ELF-1 (cell line): ENCODE measurements at regions not wholly inside any gene's neighbourhood (a gene's known extent, or its start where the extent isn't known, plus 50 kb on each side); places are given as distances from the start of the nearest gene placed in this dataset.

Experiments used
- DNase-seq: peaks from one replicate; pipeline ENCODE4 v3.0.0-alpha.2; 2016; ENCODE audit warnings: low read depth, low spot score

DNA sequence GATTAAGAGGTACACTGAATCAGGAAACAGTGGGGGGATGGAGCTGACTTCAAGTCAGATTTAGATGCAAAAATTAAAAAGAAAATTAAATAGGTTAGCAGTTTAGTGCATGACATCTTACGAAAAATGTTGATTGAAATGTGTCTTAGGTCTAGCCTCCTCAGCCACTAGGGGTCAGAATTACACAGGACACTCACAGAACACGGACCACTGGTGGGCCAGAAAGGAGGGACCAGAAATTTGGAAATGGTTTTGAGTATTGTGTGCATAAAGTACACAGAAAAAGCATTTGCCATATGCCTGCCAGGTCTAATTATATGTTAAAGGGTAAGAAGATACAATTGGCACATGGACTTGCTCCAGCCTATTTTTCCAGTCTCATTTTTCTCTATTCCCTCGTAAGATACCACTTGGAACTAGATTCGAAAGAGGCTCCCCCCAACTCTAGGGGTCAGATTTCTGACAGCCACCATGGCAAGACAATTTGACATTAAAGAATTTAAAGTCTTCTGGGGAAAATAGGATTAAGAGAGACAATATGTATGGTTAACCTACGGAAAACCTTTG lies 550.2 kb upstream of the SETBP1 start:
- DNase-seq = peak; percentile 22

DNA sequence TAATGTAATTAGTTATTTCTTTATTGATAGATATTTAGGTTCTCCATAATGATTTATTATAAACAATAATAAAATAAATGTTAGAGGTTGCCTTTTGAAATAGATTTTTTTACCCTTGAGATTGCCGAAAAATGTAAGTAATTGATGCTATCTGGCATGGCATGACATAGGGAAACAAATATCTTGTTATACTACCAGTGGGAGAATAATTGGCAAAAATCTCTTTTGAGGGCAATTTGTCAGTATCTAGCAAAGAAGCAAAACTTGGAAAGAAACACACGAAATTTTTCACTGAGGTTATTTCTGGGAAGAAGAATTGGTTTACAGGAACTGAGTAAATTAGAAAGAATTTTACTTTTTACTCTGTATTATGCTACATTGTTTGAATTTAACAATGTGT lies 547.2 kb upstream of the SETBP1 start:
- DNase-seq = no peak

GRCh38 chr18:44134447-44134846 lies 546.2 kb upstream of the SETBP1 start:
- DNase-seq = no peak

GRCh38 chr18:44135741-44136140 lies 544.9 kb upstream of the SETBP1 start:
- DNase-seq = no peak

GRCh38 chr18:44136326-44136725 lies 544.4 kb upstream of the SETBP1 start:
- DNase-seq = no peak

- DNase-seq = no peak
These were observed 537.6 kb upstream of the SETBP1 start for GRCh38 chr18:44143072-44143471.

GRCh38 chr18:44149706-44150105 lies 531.0 kb upstream of the SETBP1 start:
- no peak for DNase-seq

DNA sequence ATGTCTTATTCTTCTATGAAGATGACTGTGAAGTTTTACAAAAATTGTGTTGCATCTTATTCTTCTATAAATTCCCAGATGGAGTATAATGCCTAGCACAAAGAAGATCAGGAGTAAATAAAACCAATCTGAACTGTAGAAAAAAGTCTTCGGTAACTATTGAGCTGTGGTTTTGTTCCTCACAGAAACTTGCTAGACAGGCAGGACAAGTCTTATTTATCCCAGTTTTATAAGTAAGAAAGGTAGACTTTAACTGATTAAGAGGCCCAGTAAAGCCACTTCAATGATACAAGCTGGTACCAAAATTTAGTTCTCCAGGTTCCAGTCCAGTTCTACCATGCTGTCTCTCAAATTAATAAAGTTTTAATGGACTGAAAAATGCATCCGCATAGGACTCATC lies 526.7 kb upstream of the SETBP1 start:
- no peak for DNase-seq

DNA sequence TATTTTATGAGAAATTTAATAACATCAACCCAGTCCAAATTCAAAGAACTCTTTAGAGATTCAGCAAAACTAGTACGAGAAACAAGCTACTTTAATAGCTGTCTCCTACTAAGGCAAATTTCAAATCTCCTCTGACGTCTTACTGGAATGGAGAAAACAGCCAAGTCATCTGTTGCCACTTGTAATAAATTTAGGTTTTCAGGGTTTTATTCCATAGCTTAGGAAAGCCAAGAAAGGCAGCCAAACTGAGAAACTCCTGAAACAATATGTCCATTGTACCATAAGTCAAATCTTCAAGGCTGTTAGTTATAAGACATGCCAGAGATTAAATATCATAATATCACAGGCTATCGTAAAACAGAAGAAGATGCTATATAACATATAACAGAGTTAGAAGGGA lies 524.6 kb upstream of the SETBP1 start:
- DNase-seq = no peak

GRCh38 chr18:44156776-44157335 lies 523.8 kb upstream of the SETBP1 start:
- DNase-seq = no peak

DNA sequence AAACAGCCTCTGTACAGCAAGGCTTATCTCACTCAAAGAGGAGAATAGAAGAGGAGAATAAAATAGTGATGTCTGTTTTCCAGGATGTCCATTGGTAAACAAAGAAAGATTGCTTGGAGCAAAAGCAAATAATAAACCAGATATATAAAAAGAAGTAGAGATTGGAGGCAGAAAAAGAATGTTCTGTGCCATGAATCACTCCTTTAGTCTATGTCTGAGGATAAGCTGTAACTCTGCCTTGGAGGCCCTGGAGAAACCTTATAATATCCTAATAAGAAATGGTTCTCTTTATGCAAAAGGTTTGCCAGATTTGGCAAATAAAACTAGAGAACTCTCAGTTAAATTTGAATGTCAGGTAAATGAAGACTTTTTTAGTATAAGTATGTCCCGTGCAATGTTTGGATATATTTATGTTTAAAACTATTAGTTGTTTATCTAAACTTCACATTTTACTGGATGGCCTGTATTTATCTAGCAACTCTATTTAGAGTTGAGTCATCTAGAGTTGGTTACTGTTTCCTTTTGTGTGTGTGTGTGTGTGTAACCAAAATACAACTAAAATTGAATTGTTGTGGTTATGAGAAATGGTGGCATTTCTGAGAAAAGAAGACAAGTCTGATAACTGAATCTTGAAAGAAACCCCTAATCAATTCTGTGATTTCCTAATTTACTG lies 510.3 kb upstream of the SETBP1 start:
- no peak for DNase-seq

- no peak for DNase-seq
These were observed 509.4 kb upstream of the SETBP1 start for GRCh38 chr18:44171301-44171700.

- no peak for DNase-seq
These were observed 504.8 kb upstream of the SETBP1 start for GRCh38 chr18:44175891-44176290.

DNA sequence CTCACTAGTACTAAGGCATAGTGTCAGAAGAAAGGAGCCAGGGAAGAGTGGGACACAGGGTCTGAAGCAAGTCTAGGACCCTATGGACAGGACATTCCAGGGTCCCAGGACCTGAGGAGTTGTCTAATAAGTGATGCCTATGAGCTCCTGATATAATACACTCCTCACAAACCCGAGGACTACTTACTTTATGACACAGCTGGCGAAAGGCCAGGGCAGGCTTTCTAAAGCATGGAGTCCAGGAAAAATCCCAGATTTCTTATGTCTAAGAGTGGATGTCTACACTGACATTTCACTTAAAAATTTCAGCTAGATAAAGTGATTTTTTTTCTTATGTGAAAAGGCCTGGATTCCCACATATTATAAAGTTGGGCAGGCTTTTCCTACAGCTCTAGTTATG lies 502.2 kb upstream of the SETBP1 start:
- no peak for DNase-seq

- no peak for DNase-seq
These were observed 501.0 kb upstream of the SETBP1 start for GRCh38 chr18:44179693-44180092.

- DNase-seq = no peak
These were observed 500.0 kb upstream of the SETBP1 start for GRCh38 chr18:44180683-44181082.

DNA sequence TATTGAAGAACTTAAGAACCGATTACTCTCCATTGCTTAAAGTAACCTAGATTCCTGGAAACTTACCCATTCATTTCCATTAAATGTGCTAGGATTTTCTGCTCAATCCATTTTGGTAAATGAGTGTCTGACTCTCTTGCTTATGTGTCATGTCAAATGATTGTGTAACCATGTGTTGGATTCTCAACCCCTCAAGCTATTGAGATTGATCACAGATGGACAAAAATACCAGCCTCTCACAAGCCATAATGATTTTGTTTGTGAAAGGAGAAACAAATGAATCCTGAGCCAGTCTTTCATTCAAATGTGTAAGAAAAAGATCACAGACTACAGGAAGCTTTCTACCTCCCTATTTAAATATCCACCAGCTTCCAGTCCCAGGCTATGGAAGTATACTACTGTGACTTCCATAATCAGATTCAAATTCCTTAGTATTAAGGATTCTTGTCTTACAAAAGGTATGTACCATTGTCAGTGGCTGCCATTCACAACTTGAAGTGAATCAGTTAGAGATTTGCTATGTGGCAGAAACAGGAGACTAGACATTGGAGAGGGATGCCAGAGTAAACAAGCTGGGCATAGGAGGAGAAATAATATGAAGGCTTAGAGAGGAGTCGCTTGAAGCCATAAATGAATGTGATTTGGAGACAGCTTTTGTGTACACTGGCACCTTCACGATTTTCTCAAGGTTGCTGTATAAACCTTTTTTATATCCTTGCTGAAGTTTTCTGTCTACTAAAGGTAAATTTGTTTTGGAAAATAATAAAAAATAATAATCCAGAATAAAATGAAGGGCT lies 498.5 kb upstream of the SETBP1 start:
- no peak for DNase-seq

DNA sequence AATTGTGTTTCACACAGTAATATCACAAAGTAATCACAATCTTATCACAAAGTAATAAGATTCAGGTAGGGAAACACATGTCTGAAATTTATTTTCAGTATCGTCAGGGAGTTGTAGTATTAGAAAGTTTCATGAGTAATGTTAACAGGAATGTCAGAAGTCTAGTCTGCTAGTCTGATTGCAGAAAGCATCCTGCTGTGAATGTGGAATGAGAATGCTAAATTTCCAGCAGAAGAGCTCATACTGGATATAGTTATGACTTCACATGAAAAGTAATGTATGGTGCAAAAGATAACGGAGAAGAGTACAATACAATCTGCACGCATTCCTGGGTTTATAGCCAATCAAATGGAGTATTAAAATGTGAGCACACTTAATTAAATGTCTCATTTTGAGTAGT lies 494.7 kb upstream of the SETBP1 start:
- DNase-seq = no peak

DNA sequence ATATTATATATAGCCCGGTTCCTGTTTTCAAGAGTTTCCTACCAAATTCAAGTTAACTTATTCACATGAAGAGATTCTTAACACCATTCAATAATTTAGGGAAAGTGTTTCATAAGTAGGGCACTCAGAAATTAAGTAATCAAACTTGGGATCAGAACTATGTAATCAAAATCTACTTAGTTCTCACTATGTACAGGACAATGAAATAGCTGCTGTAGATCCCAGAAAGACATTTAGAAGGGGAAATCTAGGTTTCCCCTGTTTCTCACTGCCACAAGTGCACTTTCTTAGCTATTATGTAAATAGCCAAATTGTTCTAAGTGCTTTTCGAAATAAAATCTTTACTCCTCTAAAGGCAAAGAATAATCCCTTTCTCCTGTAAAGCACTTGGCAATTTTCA lies 493.6 kb upstream of the SETBP1 start:
- DNase-seq = no peak

- no peak for DNase-seq
These were observed 485.1 kb upstream of the SETBP1 start for GRCh38 chr18:44195394-44196140.

- DNase-seq = no peak
These were observed 482.7 kb upstream of the SETBP1 start for GRCh38 chr18:44197832-44198611.
